Retina (tissue), 1 donor: ENCODE measurements at regions not wholly inside any gene's neighbourhood (a gene's known extent, or its start where the extent isn't known, plus 50 kb on each side); places are given as distances from the start of the nearest gene placed in this dataset.

Experiments
- DNase-seq: peaks from one replicate; pipeline ENCODE4 v3.0.0-alpha.2; 2016

DNA sequence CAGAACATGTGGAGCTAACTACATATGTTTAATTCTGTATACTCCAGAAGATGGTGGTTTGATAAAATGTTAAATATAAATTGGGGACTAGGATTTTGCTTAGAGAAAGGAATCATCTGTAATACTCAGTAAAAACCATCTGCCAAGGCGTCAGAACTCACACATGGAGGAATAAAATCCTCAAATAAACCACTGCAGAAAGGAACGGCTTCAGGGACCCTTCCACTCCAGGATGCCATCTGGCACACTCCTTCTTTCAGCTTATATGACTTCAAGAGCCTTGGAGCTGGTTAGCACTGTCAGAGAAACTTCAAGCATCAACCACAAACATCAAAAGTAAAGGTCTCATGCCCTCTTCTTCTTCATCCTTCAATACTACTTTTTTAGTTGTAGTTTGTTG lies 360.6 kb downstream of the PLK2 start:
- no peak for DNase-seq

DNA sequence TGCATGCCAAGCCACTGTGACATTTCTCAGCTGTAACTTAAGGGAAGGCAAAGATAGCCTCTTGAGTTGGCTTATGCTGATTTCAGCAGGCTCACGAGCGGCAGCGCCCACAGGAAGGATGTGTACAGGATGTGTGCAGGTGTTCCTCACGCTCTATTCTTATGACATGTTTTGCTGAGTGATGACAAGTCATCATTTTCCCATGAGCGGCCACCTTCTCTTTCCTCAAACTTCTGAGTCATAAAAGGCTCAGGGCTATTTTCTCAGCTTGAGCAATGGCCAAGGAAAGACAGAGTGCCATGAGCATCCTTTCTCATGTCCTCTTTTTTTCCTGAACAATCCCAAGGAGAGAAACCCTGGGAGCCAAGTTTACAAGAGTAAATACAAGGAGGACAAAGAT lies 365.9 kb downstream of the PLK2 start:
- DNase-seq: no peak

- DNase-seq: no peak
Observed at GRCh38 chr5:58090704-58091103, 369.2 kb downstream of the PLK2 start.

DNA sequence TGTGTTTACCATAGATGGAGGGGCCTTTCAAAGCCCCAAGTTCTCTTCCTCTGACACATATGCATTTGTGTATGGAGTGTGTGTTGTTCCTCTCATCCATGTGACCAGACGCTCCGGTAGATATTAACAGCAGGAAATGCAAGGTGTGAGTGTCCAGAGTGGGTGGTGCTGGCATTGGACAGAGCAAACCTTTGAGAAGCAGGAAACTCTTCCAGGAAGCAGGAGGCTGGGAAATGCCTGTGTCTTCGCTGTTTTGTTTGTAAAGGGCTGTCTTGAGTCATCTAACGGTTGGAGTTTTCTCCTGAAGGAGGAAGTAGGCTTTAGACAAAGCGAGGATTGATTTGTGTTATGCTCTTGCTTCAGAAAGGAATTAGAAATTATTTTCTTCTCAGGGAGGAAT lies 370.9 kb downstream of the PLK2 start:
- DNase-seq: no peak

DNA sequence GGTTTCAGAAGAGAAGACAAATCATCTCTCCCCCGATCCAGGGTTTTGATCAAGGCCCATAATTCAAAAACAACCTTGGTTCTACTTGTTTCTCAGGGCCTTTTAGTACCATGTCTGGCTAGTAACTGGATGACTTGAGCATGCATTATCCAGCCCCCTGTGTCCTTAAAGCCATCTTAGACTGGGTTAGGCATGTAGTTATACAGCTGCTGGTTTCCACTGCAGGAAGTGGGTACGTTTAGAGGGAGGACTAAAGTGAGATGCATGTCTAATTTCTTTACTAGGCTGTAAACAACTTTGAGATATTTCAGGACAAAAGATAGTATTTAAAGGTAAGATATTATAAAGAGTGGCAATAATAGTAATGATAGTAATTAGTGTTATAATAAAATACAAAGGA lies 372.0 kb downstream of the PLK2 start:
- DNase-seq: no peak

DNA sequence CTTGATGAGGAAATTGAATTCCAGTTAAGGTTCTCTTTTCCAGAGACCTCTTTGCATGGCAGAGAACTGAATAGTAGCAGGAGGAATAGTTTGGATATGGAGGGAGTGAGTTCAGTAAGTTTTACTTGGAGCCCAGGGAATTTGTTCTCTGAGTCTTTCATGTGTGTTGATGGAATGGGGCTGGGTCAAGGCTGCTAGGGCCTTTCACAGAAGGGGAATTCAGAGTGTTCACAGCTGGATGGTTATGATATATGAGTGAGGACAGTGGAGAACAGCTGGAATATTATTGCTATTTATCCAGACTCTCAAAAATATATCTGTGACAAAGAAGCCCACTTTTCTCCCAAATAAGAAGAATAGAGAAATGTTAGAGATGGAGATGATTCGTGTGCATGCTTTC lies 372.8 kb downstream of the PLK2 start:
- DNase-seq: no peak

DNA sequence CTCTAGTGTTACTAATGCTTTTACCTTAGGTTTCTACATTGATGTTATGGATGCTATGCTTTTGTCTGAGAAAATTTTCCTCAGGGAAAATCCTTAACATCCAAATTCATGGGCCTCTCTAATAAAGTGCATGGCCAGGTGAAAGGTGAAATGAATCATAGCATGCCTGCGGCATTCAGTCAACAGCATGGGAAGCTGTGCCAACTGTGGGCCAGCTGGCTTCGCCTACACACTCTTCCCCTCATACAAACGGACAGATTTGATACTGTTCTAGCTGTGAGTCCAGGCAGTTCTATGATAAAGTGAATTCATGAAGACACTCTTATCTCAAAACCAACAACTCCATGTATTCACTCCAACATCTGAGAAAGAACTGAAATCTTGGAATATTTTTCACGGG lies 374.1 kb downstream of the PLK2 start:
- DNase-seq: no peak

DNA sequence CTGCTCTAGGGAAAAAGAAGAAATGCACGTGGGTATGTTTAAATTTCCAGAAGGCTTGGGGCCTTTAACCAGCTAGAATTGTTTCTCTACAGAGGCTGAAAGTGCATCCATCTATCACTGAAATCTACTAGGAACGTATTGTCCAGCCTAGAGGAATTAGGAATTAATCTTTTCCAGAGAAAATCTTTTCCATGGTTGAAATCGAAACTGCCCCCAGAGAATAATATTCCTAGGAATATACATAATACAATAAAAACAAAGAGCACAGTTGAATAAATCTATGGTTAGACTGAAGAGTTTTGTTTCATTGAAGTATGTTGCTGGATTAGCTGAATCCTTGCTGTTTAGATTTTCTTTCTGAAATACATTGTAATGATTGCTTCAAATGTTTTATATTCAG lies 378.5 kb downstream of the PLK2 start:
- no peak for DNase-seq

DNA sequence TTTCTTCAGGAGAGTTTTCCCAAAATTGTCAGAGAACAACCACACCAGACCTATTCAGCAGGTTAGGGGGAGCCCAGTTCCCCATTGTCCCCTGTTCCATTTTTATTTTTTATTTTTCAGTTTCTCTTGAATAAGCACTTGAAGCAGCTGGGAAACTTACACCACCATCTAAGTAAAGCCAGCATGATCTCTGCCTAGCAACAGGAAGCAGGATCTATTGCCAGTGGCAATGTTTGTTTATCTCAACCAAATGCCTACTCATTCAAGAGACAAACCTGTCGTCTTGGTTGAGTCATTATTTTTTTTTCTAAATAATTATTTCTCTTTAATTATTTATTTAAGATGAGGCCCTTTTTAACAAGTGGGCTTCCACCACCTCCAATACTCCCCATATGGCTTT lies 379.3 kb downstream of the PLK2 start:
- no peak for DNase-seq

- DNase-seq: no peak
Observed at GRCh38 chr5:58077966-58078365, 381.9 kb downstream of the PLK2 start.

DNA sequence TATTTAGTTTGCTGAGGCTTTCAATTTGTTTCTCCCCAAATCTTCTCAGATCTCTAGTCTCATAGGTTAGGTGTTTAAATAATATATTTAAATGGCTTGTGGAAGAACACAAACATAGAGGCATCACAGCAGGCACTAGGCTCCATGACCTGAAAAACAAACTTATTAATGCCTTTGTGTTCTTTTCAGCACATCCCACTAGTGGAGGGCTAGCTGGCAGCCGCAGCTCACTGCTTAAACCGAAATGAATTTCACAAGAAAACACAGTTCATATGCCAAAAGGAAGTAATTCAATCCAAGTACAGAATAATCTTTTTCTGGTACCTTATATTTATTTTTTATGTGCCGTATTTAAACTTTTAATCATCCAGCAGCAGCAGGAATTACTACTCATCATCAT lies 382.5 kb downstream of the PLK2 start:
- DNase-seq: no peak

- DNase-seq: no peak
Observed at GRCh38 chr5:58076483-58077257, 383.2 kb downstream of the PLK2 start.

DNA sequence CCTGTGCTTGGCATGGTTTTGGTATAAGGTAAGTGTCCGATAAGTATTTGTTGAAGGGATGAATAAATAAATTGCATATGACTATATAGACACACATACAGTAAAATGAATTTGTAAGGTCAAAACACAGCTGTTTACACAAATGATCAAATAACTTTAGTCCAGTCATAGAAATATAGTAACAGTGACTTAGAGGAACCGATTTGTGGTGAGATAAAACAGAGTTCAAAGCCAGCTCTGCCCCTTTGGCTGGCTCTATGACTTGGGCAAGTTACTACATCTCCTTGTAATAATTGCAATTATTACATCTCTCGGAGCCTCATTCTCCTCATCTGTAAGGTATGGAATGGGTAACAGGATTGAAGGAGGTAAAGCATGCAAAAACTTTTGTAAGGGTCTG lies 384.0 kb downstream of the PLK2 start:
- DNase-seq: no peak

DNA sequence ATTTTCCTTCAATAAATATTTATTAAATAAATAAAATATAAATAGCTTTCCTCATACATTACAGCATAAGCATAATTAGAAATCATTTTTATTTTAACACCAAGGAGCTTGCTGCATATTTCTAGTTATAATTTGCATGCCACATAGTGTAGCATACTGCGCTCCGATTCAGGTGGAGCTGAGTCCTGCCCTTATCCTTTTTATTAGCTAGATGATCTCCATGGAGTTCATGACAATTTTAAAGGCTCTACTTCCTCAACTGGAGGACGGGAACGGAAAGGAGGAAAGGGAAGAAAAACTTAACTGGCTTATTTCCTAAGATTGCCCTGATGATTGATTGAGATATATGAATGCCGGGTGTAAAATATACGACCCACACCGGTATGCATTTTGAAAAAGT lies 385.2 kb downstream of the PLK2 start:
- no peak for DNase-seq

DNA sequence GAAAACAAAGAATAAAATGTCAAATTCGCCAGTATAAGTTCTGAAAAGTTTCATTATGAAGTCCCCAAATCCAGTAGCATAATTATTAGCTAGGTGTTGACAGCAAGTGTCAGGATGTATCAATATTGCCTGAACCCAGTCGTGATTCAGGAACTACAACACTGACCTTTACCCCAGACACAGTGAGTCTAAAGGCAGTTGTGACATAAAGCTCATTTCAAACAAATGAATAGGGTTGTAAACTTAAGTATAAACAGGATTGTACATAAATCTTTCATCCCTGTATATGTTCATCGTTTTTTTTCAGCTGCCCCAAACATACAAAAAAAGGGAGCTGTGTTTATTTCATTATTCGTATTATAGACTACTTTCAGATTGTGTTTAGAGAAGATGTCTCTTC lies 385.7 kb downstream of the PLK2 start:
- DNase-seq: no peak

GRCh38 chr5:58073243-58073642 lies 386.6 kb downstream of the PLK2 start:
- DNase-seq: no peak

GRCh38 chr5:58072300-58072965 lies 387.5 kb downstream of the PLK2 start:
- peak; percentile 51 for DNase-seq

GRCh38 chr5:58071566-58071965 lies 388.3 kb downstream of the PLK2 start:
- DNase-seq: peak; percentile 54

GRCh38 chr5:58069846-58070245 lies 390.0 kb downstream of the PLK2 start:
- DNase-seq: no peak

DNA sequence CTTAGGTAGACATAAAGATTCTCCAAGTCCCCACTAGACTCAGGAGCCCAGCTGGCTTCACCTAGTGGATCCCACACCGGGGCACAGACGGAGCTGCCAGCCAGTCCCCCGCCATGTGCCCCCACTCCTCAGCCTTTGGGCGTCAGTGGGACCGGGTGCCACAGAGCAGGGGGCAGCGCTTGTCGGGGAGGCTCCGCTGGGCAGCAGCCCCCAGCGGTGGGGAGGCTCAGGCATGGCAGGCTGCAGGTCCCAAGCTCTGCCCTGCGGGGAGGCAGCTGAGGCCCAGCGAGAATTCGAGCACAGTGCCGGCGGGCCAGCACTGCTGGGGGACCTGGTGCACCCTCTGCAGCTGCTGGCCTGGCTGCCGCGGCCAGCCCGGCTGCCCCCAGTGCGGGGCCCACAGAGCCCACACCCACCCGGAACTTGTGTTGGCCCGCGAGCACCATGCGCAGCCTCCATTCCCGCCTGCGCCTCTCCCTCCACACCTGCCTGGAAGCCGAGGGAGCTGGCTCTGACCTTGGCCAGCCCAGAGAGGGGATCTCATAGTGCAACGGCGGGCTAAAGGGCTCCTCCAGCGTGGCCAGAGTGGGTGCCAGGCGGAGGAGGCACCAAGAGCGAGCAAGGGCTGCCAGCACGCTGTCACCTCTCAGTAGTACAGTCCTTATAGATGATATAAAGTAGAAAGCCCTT lies 390.7 kb downstream of the PLK2 start:
- no peak for DNase-seq

- DNase-seq: no peak
Observed at GRCh38 chr5:58066557-58066956, 393.3 kb downstream of the PLK2 start.

- DNase-seq: no peak
Observed at GRCh38 chr5:58066076-58066475, 393.8 kb downstream of the PLK2 start.

- DNase-seq: no peak
Observed at GRCh38 chr5:58064801-58065200, 395.1 kb downstream of the PLK2 start.

GRCh38 chr5:58060996-58061395 lies 398.9 kb downstream of the PLK2 start:
- no peak for DNase-seq
